ENCODE measurements at regions not wholly inside any gene's neighbourhood (a gene's known extent, or its start where the extent isn't known, plus 50 kb on each side); places are given as distances from the start of the nearest gene placed in this dataset.

- H3K4me1 ChIP-seq: peaks cover 5% of the 10 kb centered on the region
- H3K27me3 ChIP-seq: no peaks in the 10 kb centered on the region
- H3K36me3 ChIP-seq: no peaks in the 10 kb centered on the region
- H3K9ac ChIP-seq: no peak overlapping the region
- H3K4me2 ChIP-seq: no peak overlapping the region
- H3K4me3 ChIP-seq: no peak overlapping the region
- no peak overlapping the region for H3K27ac ChIP-seq
- H4K20me1 ChIP-seq: no peaks in the 10 kb centered on the region
- no peak for TF ChIP-seq Cebpa-rat (IDR thresholded peaks at IDR 0.05)
- H3K9me3 ChIP-seq: peaks cover 33% of the 10 kb centered on the region
These were observed 60.6 kb upstream of the SYK start for GRCh38 chr9:90741036-90741435.

GRCh38 chr9:90737742-90738141 lies 63.9 kb upstream of the SYK start:
- H3K27ac ChIP-seq: no peak overlapping the region
- H3K36me3 ChIP-seq: no peaks in the 10 kb centered on the region
- H3K4me3 ChIP-seq: no peak overlapping the region
- no peaks in the 10 kb centered on the region for H4K20me1 ChIP-seq
- no peak overlapping the region for H3K4me2 ChIP-seq
- peaks cover 9% of the 10 kb centered on the region for H3K4me1 ChIP-seq
- TF ChIP-seq Cebpa-rat (IDR thresholded peaks at IDR 0.05): no peak
- H3K27me3 ChIP-seq: no peaks in the 10 kb centered on the region
- no peak overlapping the region for H3K9ac ChIP-seq
- peaks cover 33% of the 10 kb centered on the region for H3K9me3 ChIP-seq

GRCh38 chr9:90735952-90736351 lies 65.7 kb upstream of the SYK start:
- no peak for TF ChIP-seq Cebpa-rat (IDR thresholded peaks at IDR 0.05)
- no peaks in the 10 kb centered on the region for H3K36me3 ChIP-seq
- H3K4me3 ChIP-seq: no peak overlapping the region
- H3K27ac ChIP-seq: no peak overlapping the region
- H3K4me2 ChIP-seq: no peak overlapping the region
- peaks cover 33% of the 10 kb centered on the region for H3K9me3 ChIP-seq
- no peaks in the 10 kb centered on the region for H4K20me1 ChIP-seq
- H3K9ac ChIP-seq: no peak overlapping the region
- no peaks in the 10 kb centered on the region for H3K27me3 ChIP-seq
- H3K4me1 ChIP-seq: peaks cover 9% of the 10 kb centered on the region

- Histone ChIP-seq H3K9me3 (peaks cover 33% of the 10 kb centered on the region), H3K4me2 (no peak overlapping the region), H4K20me1 (no peaks in the 10 kb centered on the region), H3K36me3 (no peaks in the 10 kb centered on the region), H3K4me3 (no peak overlapping the region), H3K27ac (no peak overlapping the region), H3K4me1 (peaks cover 9% of the 10 kb centered on the region), H3K27me3 (no peaks in the 10 kb centered on the region), H3K9ac (no peak overlapping the region)
- no peak for TF ChIP-seq Cebpa-rat (IDR thresholded peaks at IDR 0.05)
These were observed 67.0 kb upstream of the SYK start for GRCh38 chr9:90734631-90735030.

- Histone ChIP-seq H3K4me2 (no peak overlapping the region), H3K9me3 (peaks cover 11% of the 10 kb centered on the region; the same call in 1 of the 2 replicates), H3K4me1 (peaks cover 13% of the 10 kb centered on the region), H3K36me3 (no peaks in the 10 kb centered on the region), H4K20me1 (no peaks in the 10 kb centered on the region), H3K9ac (no peak overlapping the region), H3K4me3 (no peak overlapping the region), H3K27me3 (no peaks in the 10 kb centered on the region), H3K27ac (no peak overlapping the region)
- no peak for TF ChIP-seq Cebpa-rat (IDR thresholded peaks at IDR 0.05)
These were observed 72.3 kb upstream of the SYK start for GRCh38 chr9:90729351-90729750.

GRCh38 chr9:90727488-90727887 lies 74.1 kb upstream of the SYK start:
- no peak for TF ChIP-seq Cebpa-rat (IDR thresholded peaks at IDR 0.05)
- H3K36me3 ChIP-seq: no peaks in the 10 kb centered on the region
- H3K9me3 ChIP-seq: peaks cover 11% of the 10 kb centered on the region; the same call in 1 of the 2 replicates
- peaks cover 13% of the 10 kb centered on the region for H3K4me1 ChIP-seq
- no peaks in the 10 kb centered on the region for H3K27me3 ChIP-seq
- no peak overlapping the region for H3K4me2 ChIP-seq
- no peaks in the 10 kb centered on the region for H4K20me1 ChIP-seq
- no peak overlapping the region for H3K9ac ChIP-seq
- H3K27ac ChIP-seq: no peak overlapping the region
- H3K4me3 ChIP-seq: no peak overlapping the region

- Histone ChIP-seq H3K4me3 (no peak overlapping the region), H3K4me1 (peaks cover 13% of the 10 kb centered on the region), H3K27ac (no peak overlapping the region), H4K20me1 (no peaks in the 10 kb centered on the region), H3K36me3 (no peaks in the 10 kb centered on the region), H3K9me3 (peaks cover 11% of the 10 kb centered on the region; the same call in 1 of the 2 replicates), H3K27me3 (no peaks in the 10 kb centered on the region), H3K4me2 (no peak overlapping the region), H3K9ac (no peak overlapping the region)
- TF ChIP-seq Cebpa-rat (IDR thresholded peaks at IDR 0.05): no peak
These were observed 75.4 kb upstream of the SYK start for GRCh38 chr9:90726215-90726614.

- no peak overlapping the region for H3K9ac ChIP-seq
- H3K36me3 ChIP-seq: no peaks in the 10 kb centered on the region
- peak overlapping the region; percentile 20; the same call in 1 of the 2 replicates for H3K27ac ChIP-seq
- peaks cover 2% of the 10 kb centered on the region; the same call in 1 of the 2 replicates for H3K9me3 ChIP-seq
- TF ChIP-seq Cebpa-rat (IDR thresholded peaks at IDR 0.05): no peak
- H4K20me1 ChIP-seq: no peaks in the 10 kb centered on the region
- H3K4me2 ChIP-seq: peak overlapping the region; percentile 46; the same call in 1 of the 2 replicates
- peaks cover 13% of the 10 kb centered on the region for H3K4me1 ChIP-seq
- no peak overlapping the region for H3K4me3 ChIP-seq
- H3K27me3 ChIP-seq: no peaks in the 10 kb centered on the region
These were observed 76.7 kb upstream of the SYK start for GRCh38 chr9:90724880-90725279.

- H3K27me3 ChIP-seq: no peaks in the 10 kb centered on the region
- H3K27ac ChIP-seq: no peak overlapping the region
- H3K9me3 ChIP-seq: no peaks in the 10 kb centered on the region
- peaks cover 13% of the 10 kb centered on the region for H3K4me1 ChIP-seq
- TF ChIP-seq Cebpa-rat (IDR thresholded peaks at IDR 0.05): no peak
- no peaks in the 10 kb centered on the region for H4K20me1 ChIP-seq
- H3K9ac ChIP-seq: no peak overlapping the region
- H3K4me3 ChIP-seq: no peak overlapping the region
- H3K4me2 ChIP-seq: no peak overlapping the region
- no peaks in the 10 kb centered on the region for H3K36me3 ChIP-seq
These were observed 77.5 kb upstream of the SYK start for GRCh38 chr9:90724112-90724511.

- no peak for TF ChIP-seq Cebpa-rat (IDR thresholded peaks at IDR 0.05)
- Histone ChIP-seq H3K27me3 (no peaks in the 10 kb centered on the region), H4K20me1 (no peaks in the 10 kb centered on the region), H3K9me3 (no peaks in the 10 kb centered on the region), H3K36me3 (no peaks in the 10 kb centered on the region), H3K9ac (no peak overlapping the region), H3K4me1 (peaks cover 13% of the 10 kb centered on the region), H3K4me3 (no peak overlapping the region), H3K27ac (no peak overlapping the region), H3K4me2 (no peak overlapping the region)
These were observed 79.4 kb upstream of the DIRAS2 start for GRCh38 chr9:90722071-90722470.

- H3K9me3 ChIP-seq: no peaks in the 10 kb centered on the region
- H3K27ac ChIP-seq: no peak overlapping the region
- H3K4me2 ChIP-seq: no peak overlapping the region
- H3K27me3 ChIP-seq: no peaks in the 10 kb centered on the region
- H3K4me1 ChIP-seq: peaks cover 10% of the 10 kb centered on the region
- H3K4me3 ChIP-seq: no peak overlapping the region
- no peaks in the 10 kb centered on the region for H4K20me1 ChIP-seq
- H3K36me3 ChIP-seq: no peaks in the 10 kb centered on the region
- no peak overlapping the region for H3K9ac ChIP-seq
- TF ChIP-seq Cebpa-rat (IDR thresholded peaks at IDR 0.05): no peak
These were observed 78.1 kb upstream of the DIRAS2 start for GRCh38 chr9:90720621-90721265.

All from BLaER1 (cell line).